Left ventricle myocardium inferior (tissue), 1 donor: ENCODE measurements at regions not wholly inside any gene's neighbourhood (a gene's known extent, or its start where the extent isn't known, plus 50 kb on each side); places are given as distances from the start of the nearest gene placed in this dataset.

ENCODE experiments used
- DNase-seq: peaks from one replicate; pipeline ENCODE4 v3.0.0-alpha.2; 2020
- H3K27ac ChIP-seq: fragments of 200-600 bp; replicated peaks from 2 replicates; pipeline ENCODE4 v1.8.0; 2021
- H3K27me3 ChIP-seq: fragments of 200-600 bp; 2 replicates; pipeline ENCODE4 v1.8.0; 2021; ENCODE audit warnings: low read depth
- H3K36me3 ChIP-seq: fragments of 200-600 bp; 2 replicates; pipeline ENCODE4 v1.8.0; 2021
- H3K4me1 ChIP-seq: fragments of 200-600 bp; 2 replicates; pipeline ENCODE4 v1.8.0; 2021
- H3K4me3 ChIP-seq: fragments of 200-600 bp; 2 replicates; pipeline ENCODE4 v1.8.0; 2021; ENCODE audit warnings: mild to moderate bottlenecking, moderate library complexity
- H3K9me3 ChIP-seq: fragments of 200-600 bp; replicated peaks from 2 replicates; pipeline ENCODE4 v1.8.0; 2021
- intact Hi-C: fragments of 100-400 bp; cut with micrococcal nuclease; formaldehyde crosslinking; loops from one replicate; pipeline ENCODE4 v1.11.0; 2022
- TF ChIP-seq, protein P1 (sequence below): fragments of 200-600 bp; IDR thresholded peaks from 2 replicates; pipeline ENCODE4 v1.8.0; 2021; ENCODE audit warnings: antibody characterized with exemption, mild to moderate bottlenecking, borderline replicate concordance
- donor health status: DM: no; HTN: yes; CAD: no; lungs with severe emphysema.

DNA sequence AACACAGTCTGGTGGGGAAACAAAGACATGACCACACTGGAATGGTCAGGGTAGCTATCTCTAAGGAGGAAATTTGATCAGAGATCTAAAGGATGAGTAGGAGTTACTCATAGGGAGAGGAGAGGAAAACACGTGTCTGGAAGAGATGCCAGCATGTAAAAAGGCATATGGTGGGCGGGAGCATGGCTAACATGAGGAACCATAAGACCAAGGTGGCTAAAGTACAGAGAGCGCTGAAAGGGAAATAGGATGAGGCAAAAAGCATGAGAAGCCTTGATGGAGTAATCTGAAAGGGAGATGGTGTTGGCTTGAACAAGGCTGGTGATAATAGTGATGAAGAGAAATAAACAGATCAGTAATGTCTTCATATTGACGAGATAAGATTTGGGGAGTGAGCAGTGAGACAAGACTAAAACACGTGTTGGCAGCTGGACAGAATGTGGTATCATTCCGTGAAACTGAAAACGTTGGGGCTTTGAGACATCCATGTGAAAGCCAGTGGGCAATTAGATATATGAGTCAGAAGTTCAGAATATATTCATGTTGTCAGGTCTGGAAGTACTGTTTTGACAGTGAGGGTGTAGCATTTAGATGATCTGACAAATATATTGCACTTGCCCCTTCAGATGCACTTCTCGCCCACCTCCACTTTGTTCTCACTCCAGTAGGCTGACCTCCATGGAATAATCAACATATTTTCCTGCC lies 209.1 kb upstream of the KCNN2 start:
- Histone ChIP-seq H3K27me3 (no peaks in the 10 kb centered on the region), H3K4me1 (no peaks in the 10 kb centered on the region), H3K27ac (no peak overlapping the region), H3K4me3 (no peak overlapping the region), H3K9me3 (peaks cover 42% of the 10 kb centered on the region), H3K36me3 (no peaks in the 10 kb centered on the region)
- no peak for DNase-seq
- intact Hi-C loops: no loop called here
- TF ChIP-seq, protein P1, sequence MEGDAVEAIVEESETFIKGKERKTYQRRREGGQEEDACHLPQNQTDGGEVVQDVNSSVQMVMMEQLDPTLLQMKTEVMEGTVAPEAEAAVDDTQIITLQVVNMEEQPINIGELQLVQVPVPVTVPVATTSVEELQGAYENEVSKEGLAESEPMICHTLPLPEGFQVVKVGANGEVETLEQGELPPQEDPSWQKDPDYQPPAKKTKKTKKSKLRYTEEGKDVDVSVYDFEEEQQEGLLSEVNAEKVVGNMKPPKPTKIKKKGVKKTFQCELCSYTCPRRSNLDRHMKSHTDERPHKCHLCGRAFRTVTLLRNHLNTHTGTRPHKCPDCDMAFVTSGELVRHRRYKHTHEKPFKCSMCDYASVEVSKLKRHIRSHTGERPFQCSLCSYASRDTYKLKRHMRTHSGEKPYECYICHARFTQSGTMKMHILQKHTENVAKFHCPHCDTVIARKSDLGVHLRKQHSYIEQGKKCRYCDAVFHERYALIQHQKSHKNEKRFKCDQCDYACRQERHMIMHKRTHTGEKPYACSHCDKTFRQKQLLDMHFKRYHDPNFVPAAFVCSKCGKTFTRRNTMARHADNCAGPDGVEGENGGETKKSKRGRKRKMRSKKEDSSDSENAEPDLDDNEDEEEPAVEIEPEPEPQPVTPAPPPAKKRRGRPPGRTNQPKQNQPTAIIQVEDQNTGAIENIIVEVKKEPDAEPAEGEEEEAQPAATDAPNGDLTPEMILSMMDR: no peak

DNA sequence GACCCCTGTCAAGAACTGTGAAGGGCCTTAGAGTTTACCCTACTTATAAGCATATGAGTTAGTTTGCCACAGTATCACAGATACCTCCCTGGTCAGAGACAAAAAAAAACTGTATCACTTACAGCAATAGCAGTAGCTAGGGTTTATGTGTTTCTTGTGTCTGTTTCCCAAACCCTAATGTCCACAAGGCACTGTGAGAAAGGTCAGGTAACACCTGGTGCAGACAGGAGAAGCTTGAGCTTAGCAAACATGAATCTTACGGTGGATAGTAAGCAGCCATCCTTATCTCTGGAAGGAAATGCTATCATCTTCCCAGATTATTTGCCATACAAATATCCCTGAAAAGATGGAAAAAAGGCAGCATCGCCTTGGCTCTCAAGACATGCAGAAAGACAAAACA lies 208.5 kb upstream of the KCNN2 start:
- intact Hi-C loops: no loop called here
- H3K4me1 ChIP-seq: no peaks in the 10 kb centered on the region
- no peaks in the 10 kb centered on the region for H3K27me3 ChIP-seq
- no peak for DNase-seq
- TF ChIP-seq, protein P1: no peak
- no peak overlapping the region for H3K4me3 ChIP-seq
- H3K9me3 ChIP-seq: peaks cover 42% of the 10 kb centered on the region
- H3K27ac ChIP-seq: no peak overlapping the region
- H3K36me3 ChIP-seq: no peaks in the 10 kb centered on the region

DNA sequence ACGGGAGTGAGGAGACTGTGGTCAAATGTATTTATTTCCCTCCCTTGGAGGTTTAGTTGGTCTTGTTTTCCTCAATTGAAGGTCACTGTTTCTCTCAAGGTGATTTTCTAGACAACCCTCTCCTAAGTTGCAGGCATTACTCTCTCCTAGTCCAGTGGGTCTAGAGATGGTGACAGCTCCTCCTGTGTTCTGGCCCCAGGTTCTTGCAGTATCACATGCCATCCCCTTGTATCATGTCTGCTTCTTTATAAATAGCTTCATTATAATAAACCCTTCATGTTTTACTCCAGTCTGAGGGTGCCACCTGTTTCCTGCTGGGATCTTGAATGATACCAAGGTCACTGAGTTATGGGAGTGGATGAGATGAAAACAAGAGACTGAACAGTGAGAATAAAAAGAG lies 208.0 kb upstream of the KCNN2 start:
- no peak for DNase-seq
- Histone ChIP-seq H3K27ac (no peak overlapping the region), H3K36me3 (no peaks in the 10 kb centered on the region), H3K4me1 (no peaks in the 10 kb centered on the region), H3K9me3 (peaks cover 38% of the 10 kb centered on the region), H3K27me3 (no peaks in the 10 kb centered on the region), H3K4me3 (no peak overlapping the region)
- TF ChIP-seq, protein P1: no peak
- intact Hi-C loops: no loop called here

DNA sequence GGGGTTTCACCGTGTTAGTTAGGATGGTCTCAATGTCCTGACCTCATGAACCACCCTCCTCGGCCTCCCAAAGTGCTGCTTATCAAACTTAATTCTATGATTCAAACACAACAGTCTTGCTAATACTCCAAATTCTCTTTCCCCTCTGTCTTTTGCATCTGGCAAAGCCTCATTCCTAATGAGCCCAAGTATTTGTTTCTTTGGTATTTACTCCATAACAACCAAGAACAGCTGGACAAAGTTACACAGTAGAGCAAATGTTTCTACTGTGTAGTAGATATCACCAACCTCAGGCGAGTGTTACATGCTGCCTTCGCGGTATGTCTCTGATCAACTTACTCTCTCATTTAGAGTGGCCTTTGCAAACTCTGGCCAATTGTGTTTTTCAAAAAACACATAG lies 195.8 kb upstream of the KCNN2 start:
- no peak for DNase-seq
- TF ChIP-seq, protein P1: no peak
- Histone ChIP-seq H3K27me3 (no peaks in the 10 kb centered on the region), H3K9me3 (peaks cover 11% of the 10 kb centered on the region), H3K4me1 (no peaks in the 10 kb centered on the region), H3K36me3 (no peaks in the 10 kb centered on the region), H3K4me3 (no peak overlapping the region), H3K27ac (no peak overlapping the region)
- intact Hi-C loops: no loop called here

DNA sequence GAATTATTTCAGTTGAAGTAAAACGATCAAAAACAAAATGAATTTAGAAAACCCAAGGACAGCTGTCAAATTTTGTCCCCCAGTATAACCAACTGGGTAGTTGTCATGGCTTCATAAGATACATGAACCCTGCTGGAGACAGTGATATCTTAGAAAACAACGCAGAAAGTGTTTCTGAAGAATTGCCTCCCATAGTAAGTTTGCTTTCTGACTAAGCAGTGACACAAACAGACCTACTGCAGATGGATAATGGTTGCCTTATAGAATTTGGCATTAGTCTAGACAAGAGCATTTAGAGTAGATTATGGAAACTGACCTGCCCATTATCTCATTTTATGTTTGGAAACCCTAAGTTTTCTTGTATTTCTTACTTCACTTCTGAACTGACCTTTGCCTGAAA lies 187.7 kb upstream of the KCNN2 start:
- Histone ChIP-seq H3K36me3 (no peaks in the 10 kb centered on the region), H3K27me3 (no peaks in the 10 kb centered on the region), H3K4me3 (no peak overlapping the region), H3K9me3 (peaks cover 7% of the 10 kb centered on the region), H3K27ac (no peak overlapping the region), H3K4me1 (peaks cover 11% of the 10 kb centered on the region)
- TF ChIP-seq, protein P1: no peak
- intact Hi-C loops: no loop called here
- no peak for DNase-seq
